AG04450 (cell line): ENCODE measurements at regions not wholly inside any gene's neighbourhood (a gene's known extent, or its start where the extent isn't known, plus 50 kb on each side); places are given as distances from the start of the nearest gene placed in this dataset.
A peak's percentile ranks its signal among the peaks of the same experiment; 100 is the strongest.

Experiments
- CTCF ChIA-PET: fragments of 300-600, 350-600 bp; formaldehyde crosslinking; extraction: SDS; loops from one replicate; lab custom pipeline; 2022; ENCODE audit warnings: antibody characterized with exemption, inconsistent platforms; lab: Charles Lee
- POLR2A ChIA-PET: fragments of 350-600 bp; formaldehyde crosslinking; extraction: SDS; loops from one replicate; lab custom pipeline; 2021; ENCODE audit warnings: antibody characterized with exemption, inconsistent platforms; lab: Yijun Ruan, JAX
- DNase-seq: peaks from one replicate; pipeline ENCODE4 v3.0.0-alpha.2; 2011; ENCODE audit warnings: low read depth, low spot score
- H3K27ac ChIP-seq: one replicate; pipeline ENCODE4 v1.5.1; 2012; ENCODE audit warnings: low read depth, low read length, control low read depth
- H3K27me3 ChIP-seq: one replicate; pipeline ENCODE4 v1.6.0; 2012; ENCODE audit warnings: low read length; ENCODE audit not compliant: control insufficient read depth, insufficient read depth
- H3K4me3 ChIP-seq: 2 replicates; pipeline ENCODE4 v1.5.1; 2011; ENCODE audit warnings: mild to moderate bottlenecking, low read depth, low read length, control low read depth
- H3K9me3 ChIP-seq: 2 replicates; pipeline ENCODE4 v1.5.1; 2012; ENCODE audit warnings: low read length; ENCODE audit not compliant: control insufficient read depth, insufficient read depth
- CTCF ChIP-seq: IDR thresholded peaks from 2 replicates; pipeline ENCODE4 v1.5.1; 2011; ENCODE audit warnings: low read depth, low read length, control low read depth, inconsistent platforms

GRCh38 chr4:159451006-159451405, 348.1 kb downstream of the RAPGEF2 start:
- no peak for TF ChIP-seq CTCF
- Histone ChIP-seq H3K9me3 (no peaks in the 10 kb centered on the region), H3K4me3 (no peak overlapping the region), H3K27me3 (no peaks in the 10 kb centered on the region), H3K27ac (no peak overlapping the region)
- CTCF ChIA-PET: no interaction called here
- POLR2A ChIA-PET: no interaction called here
- DNase-seq: no peak

GRCh38 chr4:159455675-159456237, 352.9 kb downstream of the RAPGEF2 start:
- no peak for DNase-seq
- CTCF ChIA-PET: interaction anchor here (0.6 to 1.8 kb wide), 31 partner anchors 8 to 1260 kb away, joined by 3 to 9 read pairs (median 3); no protein-coding TSS in a partner anchor
- no peak overlapping the region for H3K27ac ChIP-seq
- peak overlapping the region; percentile 23; the same call in 1 of the 2 replicates for H3K4me3 ChIP-seq
- POLR2A ChIA-PET: interaction anchor here (0.6 kb wide), 1 partner anchor 703 kb away, joined by 3 read pairs; no protein-coding TSS in a partner anchor
- no peaks in the 10 kb centered on the region for H3K27me3 ChIP-seq
- H3K9me3 ChIP-seq: no peaks in the 10 kb centered on the region
- TF ChIP-seq CTCF: peak; percentile 93

- CTCF ChIA-PET: no interaction called here
- no peak overlapping the region for H3K4me3 ChIP-seq
Measured at GRCh38 chr4:159460371-159460770, 357.5 kb downstream of the RAPGEF2 start.

GRCh38 chr4:159463235-159463634, 360.4 kb downstream of the RAPGEF2 start:
- no peak for TF ChIP-seq CTCF
- POLR2A ChIA-PET: no interaction called here
- no peak for DNase-seq
- H3K27me3 ChIP-seq: peaks cover 6% of the 10 kb centered on the region
- peaks cover 5% of the 10 kb centered on the region; the same call in 1 of the 2 replicates for H3K9me3 ChIP-seq
- no peak overlapping the region for H3K27ac ChIP-seq
- no peak overlapping the region for H3K4me3 ChIP-seq
- CTCF ChIA-PET: interaction anchor here (0.6 to 1.0 kb wide), 2 partner anchors 28 to 51 kb away, joined by 3 to 4 read pairs; no protein-coding TSS in a partner anchor

More at GRCh38 chr4:159460371-159460770, 357.5 kb downstream of the RAPGEF2 start:
- Histone ChIP-seq H3K9me3 (peaks cover 5% of the 10 kb centered on the region; the same call in 1 of the 2 replicates), H3K27ac (no peak overlapping the region), H3K27me3 (peaks cover 4% of the 10 kb centered on the region)
- TF ChIP-seq CTCF: no peak
- POLR2A ChIA-PET: no interaction called here
- no peak for DNase-seq

- no peak for TF ChIP-seq CTCF
- no peak overlapping the region for H3K27ac ChIP-seq
- H3K27me3 ChIP-seq: peaks cover 6% of the 10 kb centered on the region
- DNase-seq: no peak
- H3K9me3 ChIP-seq: peaks cover 5% of the 10 kb centered on the region; the same call in 1 of the 2 replicates
- H3K4me3 ChIP-seq: no peak overlapping the region
- ChIA-PET POLR2A (no interaction called here), CTCF (interaction anchor here (1.0 kb wide), 1 partner anchor 9 kb away, joined by 8 read pairs; no protein-coding TSS in a partner anchor)
Measured at GRCh38 chr4:159464302-159464701, 361.4 kb downstream of the RAPGEF2 start.
